ENCODE measurements at regions not wholly inside any gene's neighbourhood (a gene's known extent, or its start where the extent isn't known, plus 50 kb on each side); places are given as distances from the start of the nearest gene placed in this dataset.

- DNase-seq, result no peak
These were observed 95.0 kb upstream of the AKR1E2 start for GRCh38 chr10:4730998-4731397.

GRCh38 chr10:4725917-4726606, 99.9 kb upstream of the AKR1E2 start:
- peak in 2 of 3 donors; percentile 44 to 47 for DNase-seq

- no peak for DNase-seq
These were observed 102.1 kb upstream of the AKR1E2 start for GRCh38 chr10:4723860-4724259.

- DNase-seq, result no peak
These were observed 103.8 kb upstream of the AKR1E2 start for GRCh38 chr10:4721999-4722753.

GRCh38 chr10:4720463-4720862, 105.5 kb upstream of the AKR1E2 start:
- DNase-seq, result no peak

GRCh38 chr10:4719671-4720070, 106.3 kb upstream of the AKR1E2 start:
- DNase-seq, result no peak

GRCh38 chr10:4719036-4719435, 107.0 kb upstream of the AKR1E2 start:
- no peak for DNase-seq

- no peak for DNase-seq
These were observed 107.5 kb upstream of the AKR1E2 start for GRCh38 chr10:4718544-4718943.

GRCh38 chr10:4717670-4718069, 108.3 kb upstream of the AKR1E2 start:
- no peak for DNase-seq

GRCh38 chr10:4710858-4711257, 115.1 kb upstream of the AKR1E2 start:
- no peak for DNase-seq

GRCh38 chr10:4708123-4708759, 117.8 kb upstream of the AKR1E2 start:
- peak in 1 of 3 donors; percentile 24 for DNase-seq

- no peak for DNase-seq
These were observed 118.8 kb upstream of the AKR1E2 start for GRCh38 chr10:4707221-4707620.

- peak; percentile 48 to 68 (median 66) for DNase-seq
These were observed 121.9 kb upstream of the AKR1E2 start for GRCh38 chr10:4704034-4704545.

- no peak for DNase-seq
These were observed 125.0 kb upstream of the AKR1E2 start for GRCh38 chr10:4701016-4701415.

- no peak for DNase-seq
These were observed 125.9 kb upstream of the AKR1E2 start for GRCh38 chr10:4699950-4700730.

- DNase-seq, result no peak
These were observed 127.9 kb upstream of the AKR1E2 start for GRCh38 chr10:4698075-4698474.

GRCh38 chr10:4696186-4696585, 129.8 kb upstream of the AKR1E2 start:
- no peak for DNase-seq

- no peak for DNase-seq
These were observed 132.0 kb upstream of the AKR1E2 start for GRCh38 chr10:4693967-4694366.

GRCh38 chr10:4692206-4692605, 133.8 kb upstream of the AKR1E2 start:
- DNase-seq, result no peak

GRCh38 chr10:4691776-4692175, 134.2 kb upstream of the AKR1E2 start:
- no peak for DNase-seq

GRCh38 chr10:4691301-4691700, 134.7 kb upstream of the AKR1E2 start:
- no peak for DNase-seq

- DNase-seq, result peak; percentile 16 to 51 (median 44)
These were observed 137.4 kb upstream of the AKR1E2 start for GRCh38 chr10:4688601-4689000.

- no peak for DNase-seq
These were observed 137.8 kb upstream of the AKR1E2 start for GRCh38 chr10:4688168-4688567.

All from suppressor macrophage treated with lipopolysaccharide for 1 hour (primary cell).